Panc1 (cell line): ENCODE measurements at regions not wholly inside any gene's neighbourhood (a gene's known extent, or its start where the extent isn't known, plus 50 kb on each side); places are given as distances from the start of the nearest gene placed in this dataset.

Source experiments
- ATAC-seq: fragments of 200-7000 bp; cut with Tn5 transposase; 2 replicates; pipeline ENCODE4 v1.9.1; 2020; ENCODE audit warnings: mild to moderate bottlenecking, moderate library complexity
- BruUV-seq: library from RNA; stranded (reverse); fragments of 400-500 nt; replicated peaks from 2 replicates; lab custom pipeline; 2021; lab: Mats Ljungman, UMichigan
- CTCF ChIA-PET: fragments of 300-600 bp; sonication (Branson Sonifier 250); formaldehyde crosslinking; loops from one replicate; lab custom pipeline; 2022; ENCODE audit warnings: antibody characterized with exemption; lab: Charles Lee
- POLR2A ChIA-PET: fragments of 300-600 bp; sonication (Branson Sonifier 250); formaldehyde crosslinking; loops from one replicate; lab custom pipeline; 2022; ENCODE audit warnings: antibody characterized with exemption; lab: Charles Lee
- DNase-seq: peaks from one replicate; pipeline ENCODE4 v3.0.0-alpha.2; 2010; ENCODE audit warnings: low read depth, low spot score
- H3K27ac ChIP-seq: 2 replicates; pipeline ENCODE4 v1.5.1; 2011; ENCODE audit warnings: mild to moderate bottlenecking, low read length, inconsistent platforms
- H3K27me3 ChIP-seq: fragments of 200-500 bp; sonication (Bioruptor generic); 2 replicates; pipeline ENCODE4 v1.6.0; 2014; ENCODE audit warnings: low read length, inconsistent platforms; ENCODE audit not compliant: control insufficient read depth, insufficient read depth
- H3K36me3 ChIP-seq: fragments of 200-500 bp; sonication (Bioruptor generic); 2 replicates; pipeline ENCODE4 v1.5.1; 2014; ENCODE audit warnings: inconsistent platforms, mild to moderate bottlenecking, low read length, moderate library complexity; ENCODE audit not compliant: control insufficient read depth, insufficient read depth
- H3K4me1 ChIP-seq: 2 replicates; pipeline ENCODE4 v1.5.1; 2011; ENCODE audit warnings: inconsistent platforms, mild to moderate bottlenecking, low read length, moderate library complexity; ENCODE audit not compliant: control insufficient read depth, insufficient read depth
- H3K4me3 ChIP-seq, 2 experiments: 2 replicates each; pipeline ENCODE4 v1.5.1; 2011 to 2012; ENCODE audit warnings: low read depth in 2 of 2, low read length in 2 of 2, mild to moderate bottlenecking in 2 of 2, inconsistent platforms in 1 of 2, moderate library complexity in 1 of 2
- H3K9me3 ChIP-seq: fragments of 200-500 bp; sonication (Bioruptor generic); 2 replicates; pipeline ENCODE4 v1.5.1; 2014; ENCODE audit warnings: low read depth, mild to moderate bottlenecking, inconsistent platforms, low read length, moderate library complexity; ENCODE audit not compliant: control insufficient read depth, insufficient read depth
- CTCF ChIP-seq: fragments of 450-650 bp; IDR thresholded peaks from 2 replicates; pipeline ENCODE4 v1.5.1; 2017; ENCODE audit warnings: mild to moderate bottlenecking
- POLR2AphosphoS5 ChIP-seq: IDR thresholded peaks from 2 replicates; pipeline ENCODE4 v1.6.1; 2012; ENCODE audit warnings: mild to moderate bottlenecking, low read depth, low read length, moderate library complexity
- REST ChIP-seq, 2 experiments: IDR thresholded peaks; 2 replicates each; pipeline ENCODE4 v1.6.1; 2011 to 2012; ENCODE audit warnings: low read depth in 2 of 2, control low read depth in 1 of 2, low read length in 1 of 2, mild to moderate bottlenecking in 1 of 2, moderate library complexity in 1 of 2; ENCODE audit not compliant: insufficient read depth in 1 of 2
- SIN3A ChIP-seq: IDR thresholded peaks from 2 replicates; pipeline ENCODE4 v1.6.1; 2012; ENCODE audit warnings: low read depth, mild to moderate bottlenecking, low read length, moderate library complexity, borderline replicate concordance; ENCODE audit not compliant: insufficient read depth
- TCF7L2 ChIP-seq: IDR thresholded peaks from 2 replicates; pipeline ENCODE4 v1.6.1; 2011; ENCODE audit warnings: mild to moderate bottlenecking, low read depth, low read length, inconsistent platforms
- in situ Hi-C: cut with HindIII; loops from 2 replicates; pipeline ENCODE4 v1.10.0; 2016; ENCODE audit warnings: low sequenced_read_pairs, low pct_unique_long_range_greater_than_20kb
- intact Hi-C: fragments of 100-400 bp; cut with micrococcal nuclease; formaldehyde crosslinking; loops from one replicate; pipeline ENCODE4 v1.10.0; 2022; ENCODE audit not compliant: unreplicated experiment

- TF ChIP-seq POLR2AphosphoS5: no peak
- no peak for TF ChIP-seq REST (IDR thresholded peaks at IDR 0.05; ENCODE audit: insufficient read depth in 1 of 2, low read depth in 2 of 2, low read length in 1 of 2)
- TF ChIP-seq SIN3A: no peak
- no peak for TF ChIP-seq CTCF
- TF ChIP-seq TCF7L2: no peak
- no peaks in the 10 kb centered on the region for H3K36me3 ChIP-seq
- intact Hi-C loops (no loop called here), in situ Hi-C loops (no loop called here)
- H3K9me3 ChIP-seq: no peaks in the 10 kb centered on the region
- no TSS peak for BruUV-seq
- no peak overlapping the region for H3K27ac ChIP-seq
- DNase-seq (no peak), ATAC-seq (no peak)
- no peaks in the 10 kb centered on the region for H3K27me3 ChIP-seq
- POLR2A ChIA-PET: no interaction called here
- no peaks in the 10 kb centered on the region for H3K4me1 ChIP-seq
- CTCF ChIA-PET: no interaction called here
- no peak overlapping the region for H3K4me3 ChIP-seq
Measured at GRCh38 chr4:85166318-85166717, 199.8 kb upstream of the WDFY3 start.

GRCh38 chr4:85168234-85168834, 201.8 kb upstream of the WDFY3 start:
- ChIA-PET POLR2A (no interaction called here), CTCF (interaction anchor here (0.6 kb wide), 1 partner anchor 61 kb away, joined by 3 read pairs; no protein-coding TSS in a partner anchor)
- Histone ChIP-seq H3K36me3 (no peaks in the 10 kb centered on the region), H3K27me3 (no peaks in the 10 kb centered on the region), H3K4me3 (no peak overlapping the region), H3K9me3 (no peaks in the 10 kb centered on the region), H3K4me1 (no peaks in the 10 kb centered on the region), H3K27ac (no peak overlapping the region)
- in situ Hi-C loops: no loop called here
- ATAC-seq (no peak), DNase-seq (no peak)
- no peak for TF ChIP-seq REST (IDR thresholded peaks at IDR 0.05; ENCODE audit: insufficient read depth in 1 of 2, low read depth in 2 of 2, low read length in 1 of 2)
- no peak for TF ChIP-seq CTCF
- no peak for TF ChIP-seq POLR2AphosphoS5
- no peak for TF ChIP-seq TCF7L2
- TF ChIP-seq SIN3A: no peak
- intact Hi-C loops: no loop called here
- BruUV-seq: no TSS peak
